CD4-positive, alpha-beta T cell treated with Interferon alpha-2 for 1 hour (primary cell): ENCODE measurements at regions not wholly inside any gene's neighbourhood (a gene's known extent, or its start where the extent isn't known, plus 50 kb on each side); places are given as distances from the start of the nearest gene placed in this dataset.
"Not testable (repeated sequence)": the region's sequence is repeated elsewhere in the genome, so short reads cannot be mapped to it uniquely, and the experiment has no call there.

ENCODE experiments used
- DNase-seq, 2 donors: peaks; one replicate each; pipeline ENCODE4 v3.0.0-alpha.2; 2020 to 2022

DNA sequence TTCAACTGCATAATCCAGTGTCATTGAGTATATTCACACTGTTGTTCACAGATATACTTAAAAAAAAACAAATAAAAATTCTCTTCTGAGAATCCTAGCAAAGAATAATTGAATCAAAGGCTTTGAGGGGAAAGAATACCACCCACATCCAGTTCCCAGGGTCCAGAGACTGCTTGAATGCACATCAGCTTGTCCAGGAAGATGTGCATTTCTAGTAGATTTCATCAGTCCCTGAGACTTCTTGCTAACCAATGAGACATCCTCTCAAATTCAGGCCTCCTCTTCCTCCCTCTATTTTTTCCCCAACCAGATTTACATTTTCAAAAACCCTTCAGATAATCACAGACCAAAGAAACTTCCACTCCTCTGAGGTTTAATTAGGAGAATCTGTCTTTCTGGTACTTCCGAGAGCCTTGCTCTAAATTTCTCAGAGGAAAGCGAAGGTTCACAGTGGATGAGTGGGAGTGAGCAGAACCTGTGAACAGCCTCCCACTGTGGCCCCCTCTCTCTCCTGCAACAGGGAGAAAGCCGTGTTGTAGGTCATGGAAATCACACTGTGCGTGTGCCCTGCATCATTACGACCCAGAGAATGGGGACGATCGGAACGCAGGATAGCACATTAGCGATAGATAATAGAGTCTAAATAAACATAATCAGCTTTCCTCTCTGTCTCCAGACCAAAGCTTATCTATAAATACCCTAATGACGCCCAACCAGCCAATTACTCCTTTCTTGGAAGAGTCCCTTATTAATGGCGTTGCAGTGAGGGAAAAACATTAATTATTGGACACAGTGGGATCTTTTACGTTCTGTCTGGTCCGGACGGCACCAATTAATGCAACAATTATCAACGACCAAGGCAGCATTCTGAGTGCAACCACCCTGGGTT lies 212.5 kb downstream of the EMX2 start:
- DNase-seq, result no peak

DNA sequence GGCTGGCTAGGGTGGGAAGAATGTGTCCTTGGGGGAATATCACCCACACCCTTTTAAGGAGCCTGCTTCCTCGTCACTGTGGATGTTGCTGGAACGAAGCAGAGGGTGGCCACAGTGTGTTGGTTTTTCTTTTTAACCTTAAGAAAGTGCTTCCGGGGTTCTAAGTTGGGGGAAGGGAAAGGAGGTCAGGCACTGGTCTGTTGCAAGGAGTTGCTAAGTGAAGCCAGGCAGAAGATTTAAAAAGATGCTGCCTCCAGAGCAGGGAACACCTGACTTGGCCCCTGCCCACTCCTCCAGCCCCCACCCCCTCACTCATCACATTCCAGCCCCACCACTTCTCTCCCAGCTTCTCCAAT lies 213.1 kb downstream of the EMX2 start:
- DNase-seq, result no peak

- no peak for DNase-seq
Measured at GRCh38 chr10:117757086-117757720, 214.7 kb downstream of the EMX2 start.

- no peak for DNase-seq
Measured at GRCh38 chr10:117759266-117759665, 216.7 kb downstream of the EMX2 start.

DNA sequence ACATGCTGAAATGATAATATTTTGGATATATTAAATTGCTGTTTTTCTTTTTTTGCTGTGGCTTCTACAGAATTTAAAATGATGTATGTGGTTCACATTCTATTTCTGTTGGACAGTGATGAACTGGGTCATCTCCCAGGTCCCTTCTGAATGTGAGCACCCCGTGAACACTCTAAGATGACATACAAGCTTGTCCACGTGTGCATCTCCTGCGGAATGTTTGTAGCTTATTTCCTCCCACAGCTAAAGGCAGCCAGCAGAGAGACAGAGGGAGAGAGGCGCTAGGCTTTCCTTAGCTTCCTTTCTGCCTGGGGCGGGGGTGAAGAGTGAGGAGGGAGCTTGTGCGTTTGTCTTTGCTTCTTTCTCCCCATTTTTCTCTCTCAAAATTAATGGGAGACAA lies 219.1 kb downstream of the EMX2 start:
- DNase-seq, result no peak

DNA sequence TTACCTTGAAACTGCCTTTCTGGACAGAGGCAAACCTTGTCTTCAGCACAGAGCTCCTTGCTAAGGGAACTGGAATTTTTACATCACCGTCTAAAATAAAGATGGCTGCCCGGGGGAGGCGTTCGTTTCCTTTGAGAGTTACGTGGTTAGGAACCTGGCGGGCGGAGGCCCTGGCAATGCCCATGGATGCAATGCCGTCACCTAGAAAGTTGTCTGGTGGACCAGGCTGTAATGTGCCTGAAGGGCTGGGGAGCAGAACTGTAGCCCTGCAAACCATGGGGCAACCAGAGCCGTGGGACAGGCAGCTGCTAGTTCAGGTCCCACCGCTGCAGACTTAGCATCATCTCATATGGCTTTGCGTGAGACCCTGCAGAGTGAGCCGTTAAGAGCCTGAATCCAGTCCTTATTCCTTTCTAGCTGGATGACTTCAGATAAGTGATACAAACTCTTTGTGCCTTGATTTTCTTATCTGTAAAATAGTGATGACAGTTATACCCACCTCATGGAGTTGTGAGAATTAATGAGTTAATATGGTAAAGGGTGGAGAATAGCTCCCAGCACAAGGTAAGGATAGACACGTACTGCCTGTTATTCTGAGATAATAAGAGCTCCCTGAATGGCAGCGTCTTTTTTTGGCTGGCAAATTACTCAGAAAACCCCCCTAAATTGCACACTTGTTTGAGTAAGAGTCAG lies 219.7 kb downstream of the EMX2 start:
- DNase-seq, result no peak

GRCh38 chr10:117762819-117763172 lies 220.2 kb downstream of the EMX2 start:
- no peak for DNase-seq

DNA sequence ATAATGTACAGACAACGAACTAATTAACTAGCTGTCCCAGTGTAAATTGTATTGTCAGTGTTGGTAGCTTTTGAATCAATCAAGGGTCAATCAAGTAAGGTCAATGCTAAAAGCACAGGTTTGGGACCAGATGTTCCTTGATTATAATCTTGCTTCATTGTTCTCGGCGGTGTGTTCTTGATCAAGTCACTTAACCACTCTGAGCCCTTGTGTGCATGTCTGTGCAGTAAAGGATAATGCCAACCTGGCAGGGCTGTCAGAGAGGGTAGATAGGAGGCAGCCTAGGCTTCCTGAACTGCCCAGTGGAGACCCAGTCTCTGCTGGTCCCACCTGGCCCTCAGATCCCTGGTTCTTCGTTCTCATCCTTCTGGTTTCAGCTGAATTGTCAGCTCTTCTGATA lies 221.0 kb downstream of the EMX2 start:
- DNase-seq, result no peak

DNA sequence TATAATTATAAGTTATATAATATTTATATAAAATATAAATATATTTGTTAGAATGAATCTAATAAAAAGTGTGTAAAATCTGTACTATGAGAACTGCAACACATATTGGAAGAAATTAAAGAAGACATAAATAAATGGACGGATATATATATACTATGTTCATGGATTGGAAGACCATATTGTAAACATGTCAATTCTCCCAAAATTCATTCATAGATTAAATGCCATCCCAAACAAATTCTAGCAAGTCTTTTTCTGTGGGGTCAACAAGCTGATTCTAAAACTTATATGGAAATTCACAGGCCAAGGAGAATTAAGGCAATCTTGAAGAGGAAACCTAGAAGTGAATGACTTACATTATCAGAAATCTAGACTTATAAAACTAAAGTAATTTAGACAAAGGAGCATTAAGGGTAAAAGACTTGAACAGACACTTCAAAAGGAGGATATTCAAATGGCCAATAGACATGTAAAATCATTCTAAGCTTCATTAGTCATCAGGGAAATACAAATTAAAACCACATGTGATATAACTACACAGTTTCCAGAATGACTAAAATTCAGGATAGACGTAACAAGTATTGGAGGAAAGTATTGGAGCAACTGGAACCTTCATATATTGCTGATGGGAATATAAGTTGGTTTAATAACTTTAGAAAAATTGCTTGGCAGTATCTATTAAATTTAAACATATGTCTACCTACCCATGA lies 225.9 kb downstream of the EMX2 start:
- DNase-seq, result no peak

DNA sequence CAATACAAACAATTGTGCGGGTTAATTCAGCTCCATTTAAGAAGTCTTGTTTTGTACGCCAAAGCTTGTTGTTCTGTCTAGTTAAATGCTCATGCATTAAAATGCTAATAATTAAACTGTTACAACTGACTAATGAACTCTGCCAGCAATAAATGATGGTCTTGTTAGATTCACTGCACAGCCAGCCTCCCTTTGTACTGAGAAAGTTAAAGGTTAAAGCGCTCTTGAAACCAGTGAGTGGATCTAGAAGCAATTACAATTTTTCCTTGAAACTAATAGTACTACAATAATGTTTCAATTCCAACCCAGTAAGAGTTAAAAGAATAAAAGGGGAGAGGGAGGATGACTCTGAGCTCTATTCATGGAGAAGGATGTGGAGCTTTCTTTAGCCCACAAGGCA lies 233.0 kb downstream of the EMX2 start:
- DNase-seq, result no peak

DNA sequence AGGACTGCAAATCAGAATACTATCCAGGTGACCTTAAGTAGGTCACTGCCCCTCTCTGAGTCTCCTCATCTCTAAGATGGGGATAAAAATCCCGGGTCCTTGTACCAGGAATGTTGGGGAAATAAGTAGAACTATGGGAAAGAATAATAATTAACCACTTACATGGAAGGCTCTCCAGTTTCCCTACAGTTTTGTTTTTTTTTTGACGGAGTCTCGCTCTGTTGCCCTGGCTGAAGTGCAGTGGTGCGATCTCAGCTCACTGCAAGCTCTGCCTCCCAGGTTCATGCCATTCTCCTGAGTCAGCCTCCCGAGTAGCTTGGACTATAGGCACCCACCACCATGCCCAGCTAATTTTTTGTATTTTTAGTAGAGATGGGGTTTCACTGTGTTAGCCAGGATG lies 234.7 kb downstream of the EMX2 start:
- not testable (repeated sequence) for DNase-seq

GRCh38 chr10:117778241-117778640 lies 235.7 kb downstream of the EMX2 start:
- no peak for DNase-seq

GRCh38 chr10:117780411-117780810 lies 237.9 kb downstream of the EMX2 start:
- no peak for DNase-seq

DNA sequence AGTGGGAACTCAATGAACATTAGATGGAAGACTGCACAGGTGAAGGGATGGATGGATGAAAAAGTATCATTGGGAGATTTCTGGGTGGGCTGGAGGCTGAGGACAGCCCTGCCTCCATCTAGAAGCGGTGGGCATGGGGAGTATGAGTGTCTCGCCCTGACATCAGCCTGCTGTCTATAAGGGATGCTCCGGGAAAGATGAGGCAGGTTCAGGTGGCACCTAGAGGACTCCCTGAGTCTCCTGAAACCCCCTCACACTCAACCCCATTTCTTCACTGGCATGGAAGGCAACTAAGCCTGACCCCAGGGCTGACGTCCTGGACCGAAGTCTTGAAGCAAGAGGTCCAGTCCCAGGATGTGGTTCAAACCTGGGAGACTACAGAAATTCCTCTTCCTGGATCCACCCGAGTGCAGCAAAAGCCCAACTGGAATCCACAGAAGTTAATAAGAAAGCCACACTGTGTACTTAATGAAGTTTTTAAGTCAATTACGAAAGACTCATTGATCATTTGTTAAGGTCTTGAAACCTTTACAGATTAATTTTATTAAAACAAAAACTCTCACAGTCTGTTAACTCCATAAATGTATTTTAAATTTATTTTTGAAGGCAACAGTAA lies 238.8 kb downstream of the EMX2 start:
- no peak for DNase-seq

GRCh38 chr10:117782276-117782675 lies 239.7 kb downstream of the EMX2 start:
- no peak for DNase-seq

- no peak for DNase-seq
Measured at GRCh38 chr10:117783698-117784395, 241.3 kb downstream of the EMX2 start.

DNA sequence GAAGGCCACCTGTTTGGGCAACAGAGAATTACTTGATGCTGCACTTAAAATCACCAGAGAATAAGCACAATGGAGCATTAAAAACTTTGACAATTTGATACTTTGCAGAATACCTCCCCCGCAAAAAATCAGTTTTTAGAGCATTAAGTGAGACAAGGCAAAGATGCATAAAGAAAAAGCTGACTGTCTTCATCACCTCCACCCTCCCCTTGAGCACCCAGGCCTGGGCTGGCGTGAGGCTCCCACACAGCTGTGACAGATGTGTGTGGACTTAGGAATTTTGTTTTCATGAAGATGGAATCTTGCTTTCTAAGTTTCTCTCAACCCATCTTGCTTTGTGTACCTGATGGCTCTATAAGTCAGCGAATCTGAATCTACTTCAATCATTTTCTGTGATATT lies 242.2 kb downstream of the EMX2 start:
- no peak for DNase-seq

- DNase-seq, result no peak
Measured at GRCh38 chr10:117788911-117789310, 246.4 kb downstream of the EMX2 start.

- DNase-seq, result no peak
Measured at GRCh38 chr10:117790179-117790578, 247.6 kb downstream of the EMX2 start.

- DNase-seq, result no peak
Measured at GRCh38 chr10:117790621-117791020, 248.1 kb downstream of the EMX2 start.

GRCh38 chr10:117792214-117792613 lies 249.7 kb downstream of the EMX2 start:
- no peak for DNase-seq

- DNase-seq, result no peak
Measured at GRCh38 chr10:117796130-117796745, 250.5 kb downstream of the RAB11FIP2 start.
